ENCODE measurements at regions not wholly inside any gene's neighbourhood (a gene's known extent, or its start where the extent isn't known, plus 50 kb on each side); places are given as distances from the start of the nearest gene placed in this dataset.

- POLR2A ChIA-PET: no interaction called here
- Histone ChIP-seq H3K27ac (ENCODE audit: extremely low read depth, low read depth, low read length) (no peak overlapping the region), H3K9me3 (ENCODE audit: control insufficient read depth, insufficient read depth, low read depth, low read length) (no peaks in the 10 kb centered on the region), H3K36me3 (ENCODE audit: control insufficient read depth in 2 of 2, insufficient read depth in 1 of 2, low read length in 2 of 2) (no peaks in the 10 kb centered on the region), H3K4me3 (ENCODE audit: low read depth, low read length) (no peak overlapping the region), H3K4me1 (ENCODE audit: control insufficient read depth, insufficient read depth, low read length) (no peaks in the 10 kb centered on the region)
- TF ChIP-seq HOXA7 (CRISPR knock-in tag; IDR thresholded peaks at IDR 0.05; ENCODE audit: borderline replicate concordance): no peak
- CTCF ChIA-PET: no interaction called here
Observed at GRCh38 chr10:65355141-65355680, 1570.6 kb upstream of the LRRTM3 start.

GRCh38 chr10:65358565-65358964 lies 1567.3 kb upstream of the LRRTM3 start:
- Histone ChIP-seq H3K4me1 (ENCODE audit: control insufficient read depth, insufficient read depth, low read length) (no peaks in the 10 kb centered on the region), H3K36me3 (ENCODE audit: control insufficient read depth in 2 of 2, insufficient read depth in 1 of 2, low read length in 2 of 2) (no peaks in the 10 kb centered on the region), H3K9me3 (ENCODE audit: control insufficient read depth, insufficient read depth, low read depth, low read length) (no peaks in the 10 kb centered on the region), H3K4me3 (ENCODE audit: low read depth, low read length) (no peak overlapping the region), H3K27ac (ENCODE audit: extremely low read depth, low read depth, low read length) (no peak overlapping the region)
- ChIA-PET POLR2A (interaction anchor here (0.6 kb wide), 1 partner anchor 376 kb away, joined by 3 read pairs; no protein-coding TSS in a partner anchor), CTCF (interaction anchor here (1.2 kb wide), 1 partner anchor 217 kb away, joined by 3 read pairs; no protein-coding TSS in a partner anchor)
- TF ChIP-seq ZBTB20 (tag by site-specific recombination; IDR thresholded peaks at IDR 0.05) (no peak), ZNF600 (tag by site-specific recombination; IDR thresholded peaks at IDR 0.05) (no peak), ZNF530 (tag by site-specific recombination; IDR thresholded peaks at IDR 0.05; ENCODE audit: low read depth) (no peak), YY1 (tag by site-specific recombination; IDR thresholded peaks at IDR 0.05) (no peak), ZNF623 (tag by site-specific recombination; IDR thresholded peaks at IDR 0.05) (no peak), ZNF518A (tag by site-specific recombination; conservative IDR thresholded peaks at IDR 0.05; ENCODE audit: low read depth) (no peak), ZFP69B (tag by site-specific recombination; IDR thresholded peaks at IDR 0.05) (no peak), ZFHX2 (tag by site-specific recombination; conservative IDR thresholded peaks at IDR 0.05) (no peak), KLF8 (tag by site-specific recombination; IDR thresholded peaks at IDR 0.05) (no peak), ZNF610 (tag by site-specific recombination; IDR thresholded peaks at IDR 0.05; ENCODE audit: borderline replicate concordance) (no peak), ZNF701 (tag by site-specific recombination; IDR thresholded peaks at IDR 0.05) (no peak), ZNF174 (tag by site-specific recombination; IDR thresholded peaks at IDR 0.05) (no peak)

GRCh38 chr10:65360497-65360896 lies 1565.3 kb upstream of the LRRTM3 start:
- TF ChIP-seq ZNF501 (tag by site-specific recombination; IDR thresholded peaks at IDR 0.05) (no peak), ZNF19 (tag by site-specific recombination; IDR thresholded peaks at IDR 0.05; ENCODE audit: low read depth) (no peak), BCL11B (tag by site-specific recombination; IDR thresholded peaks at IDR 0.05; ENCODE audit: low read depth) (no peak), ZNF626 (tag by site-specific recombination; IDR thresholded peaks at IDR 0.05) (no peak), ZNF544 (tag by site-specific recombination; IDR thresholded peaks at IDR 0.05) (no peak), SP2 (tag by site-specific recombination; IDR thresholded peaks at IDR 0.05) (no peak), ZNF660 (tag by site-specific recombination; IDR thresholded peaks at IDR 0.05) (no peak), ZNF175 (tag by site-specific recombination; IDR thresholded peaks at IDR 0.05) (no peak)
- no peaks in the 10 kb centered on the region for H3K4me1 ChIP-seq (ENCODE audit: control insufficient read depth, insufficient read depth, low read length)
- H3K9me3 ChIP-seq (ENCODE audit: control insufficient read depth, insufficient read depth, low read depth, low read length): no peaks in the 10 kb centered on the region
- POLR2A ChIA-PET: no interaction called here
- no peaks in the 10 kb centered on the region for H3K36me3 ChIP-seq (ENCODE audit: control insufficient read depth in 2 of 2, insufficient read depth in 1 of 2, low read length in 2 of 2)
- CTCF ChIA-PET: interaction anchor here (0.6 kb wide), 1 partner anchor 237 kb away, joined by 3 read pairs; no protein-coding TSS in a partner anchor
- H3K4me3 ChIP-seq (ENCODE audit: low read depth, low read length): no peak overlapping the region
- no peak overlapping the region for H3K27ac ChIP-seq (ENCODE audit: extremely low read depth, low read depth, low read length)
